Thyroid gland (tissue), 4 donors: ENCODE measurements at regions not wholly inside any gene's neighbourhood (a gene's known extent, or its start where the extent isn't known, plus 50 kb on each side); places are given as distances from the start of the nearest gene placed in this dataset.
A peak's percentile ranks its signal among the peaks of the same experiment; 100 is the strongest.

Experiments
- DNase-seq, 2 donors: peaks; one replicate each; pipeline ENCODE4 v3.0.0-alpha.2; 2019
- H3K27ac ChIP-seq, 3 donors: fragments of 200-600 bp; sonication (generic); 1 replicate in 2 of 3; 2 replicates in 1 of 3; pipeline ENCODE4 v1.5.1; 2016 to 2019; ENCODE audit warnings: mild to moderate bottlenecking in 1 of 3, moderate library complexity in 1 of 3
- H3K27me3 ChIP-seq: fragments of 200-600 bp; sonication (generic); one replicate; pipeline ENCODE4 v1.5.1; 2019
- H3K36me3 ChIP-seq, 2 donors: fragments of 200-600 bp; sonication (generic); one replicate each; pipeline ENCODE4 v1.5.1; 2016 to 2019
- H3K4me1 ChIP-seq, 2 donors: fragments of 200-600 bp; sonication (generic); one replicate each; pipeline ENCODE4 v1.5.1; 2017 to 2019
- H3K4me3 ChIP-seq, 3 donors: fragments of 200-600 bp; sonication (generic); replicated peaks in 1 of 3; 1 replicate in 2 of 3; 2 replicates in 1 of 3; pipeline ENCODE4 v1.5.1; 2016; ENCODE audit warnings: mild to moderate bottlenecking in 1 of 3
- H3K9me3 ChIP-seq: fragments of 200-600 bp; sonication (generic); one replicate; pipeline ENCODE4 v1.5.1; 2017
- POLR2A ChIP-seq, 2 donors: fragments of 450-650 bp; IDR thresholded peaks; one replicate each; pipeline ENCODE4 v1.6.1; 2017; ENCODE audit warnings: antibody characterized with exemption in 2 of 2, mild to moderate bottlenecking in 2 of 2, moderate library complexity in 1 of 2
- WGBS, 2 donors: methylation state at CpG; one replicate each; pipeline ENCODE4 v1.1.5; 2017; 5-methylcytosine and 5-hydroxymethylcytosine counted together
- intact Hi-C: fragments of 100-400 bp; cut with DNase I; formaldehyde crosslinking; loops from one replicate; pipeline ENCODE4 v1.15.1; 2023
- TF ChIP-seq, protein P1 (sequence below), 6 experiments: fragments of 200-600 bp in 3 of 6; fragments of 450-650 bp in 3 of 6; sonication (generic) in 3 of 6; IDR thresholded peaks; one replicate each; pipeline ENCODE4 v1.5.1; 2016 to 2019; ENCODE audit warnings: antibody characterized with exemption in 6 of 6, mild to moderate bottlenecking in 2 of 6, inconsistent platforms in 1 of 6, moderate library complexity in 1 of 6

DNA sequence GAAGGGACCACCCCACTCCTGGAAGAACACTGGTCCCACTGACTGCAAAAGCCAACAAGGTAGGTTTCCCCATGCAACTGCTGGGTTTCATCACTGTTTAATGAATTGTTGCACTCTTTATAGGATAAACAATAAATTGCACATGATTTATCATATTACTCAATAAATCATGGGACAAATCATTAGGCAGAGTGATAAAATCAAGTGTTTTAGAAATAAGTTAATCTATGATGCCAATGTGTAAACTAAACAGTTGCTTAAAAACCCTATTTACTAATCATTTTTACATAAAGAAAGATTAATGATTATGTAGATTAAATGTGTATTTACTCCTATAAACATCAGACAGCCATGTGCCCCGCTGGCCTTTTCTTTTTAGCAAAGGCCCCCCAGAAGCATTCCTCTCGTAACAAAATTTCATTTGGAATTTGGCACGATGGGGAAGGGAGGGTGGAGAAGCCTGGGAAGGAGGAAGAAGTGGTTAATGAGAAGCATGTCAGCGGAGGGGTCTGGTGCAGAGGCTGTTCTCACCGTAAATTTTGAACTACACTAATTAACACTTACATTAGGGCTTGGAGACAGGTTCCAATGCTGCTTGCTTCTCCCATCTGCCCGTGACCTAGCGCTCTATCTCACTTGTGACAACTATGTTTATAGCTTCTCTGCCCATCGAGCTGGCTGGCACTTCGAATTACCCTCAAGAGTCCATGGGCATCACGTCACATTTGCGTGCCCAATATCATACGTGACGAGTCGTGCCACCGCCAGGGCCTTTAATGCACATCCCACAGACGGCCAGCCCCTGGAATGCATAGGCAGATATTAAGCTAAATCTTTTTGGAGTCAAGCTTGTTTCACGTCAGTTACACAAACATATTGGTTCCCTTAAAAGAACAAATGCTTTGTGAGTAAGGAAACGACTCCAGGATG is 357.7 kb upstream of the TSHZ3 start:
- Histone ChIP-seq H3K4me1 (no peaks in the 10 kb centered on the region), H3K4me3 (no peak overlapping the region), H3K27me3 (no peaks in the 10 kb centered on the region), H3K36me3 (no peaks in the 10 kb centered on the region), H3K27ac (no peak overlapping the region), H3K9me3 (no peaks in the 10 kb centered on the region)
- 83 to 84% methylated on average over 18 of the region's 18 CpGs for WGBS, 2 donors
- DNase-seq: no peak
- intact Hi-C loops: no loop called here
- TF ChIP-seq, protein P1, sequence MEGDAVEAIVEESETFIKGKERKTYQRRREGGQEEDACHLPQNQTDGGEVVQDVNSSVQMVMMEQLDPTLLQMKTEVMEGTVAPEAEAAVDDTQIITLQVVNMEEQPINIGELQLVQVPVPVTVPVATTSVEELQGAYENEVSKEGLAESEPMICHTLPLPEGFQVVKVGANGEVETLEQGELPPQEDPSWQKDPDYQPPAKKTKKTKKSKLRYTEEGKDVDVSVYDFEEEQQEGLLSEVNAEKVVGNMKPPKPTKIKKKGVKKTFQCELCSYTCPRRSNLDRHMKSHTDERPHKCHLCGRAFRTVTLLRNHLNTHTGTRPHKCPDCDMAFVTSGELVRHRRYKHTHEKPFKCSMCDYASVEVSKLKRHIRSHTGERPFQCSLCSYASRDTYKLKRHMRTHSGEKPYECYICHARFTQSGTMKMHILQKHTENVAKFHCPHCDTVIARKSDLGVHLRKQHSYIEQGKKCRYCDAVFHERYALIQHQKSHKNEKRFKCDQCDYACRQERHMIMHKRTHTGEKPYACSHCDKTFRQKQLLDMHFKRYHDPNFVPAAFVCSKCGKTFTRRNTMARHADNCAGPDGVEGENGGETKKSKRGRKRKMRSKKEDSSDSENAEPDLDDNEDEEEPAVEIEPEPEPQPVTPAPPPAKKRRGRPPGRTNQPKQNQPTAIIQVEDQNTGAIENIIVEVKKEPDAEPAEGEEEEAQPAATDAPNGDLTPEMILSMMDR (IDR thresholded peaks at IDR 0.05): no peak
- no peak for TF ChIP-seq POLR2A (IDR thresholded peaks at IDR 0.05)

DNA sequence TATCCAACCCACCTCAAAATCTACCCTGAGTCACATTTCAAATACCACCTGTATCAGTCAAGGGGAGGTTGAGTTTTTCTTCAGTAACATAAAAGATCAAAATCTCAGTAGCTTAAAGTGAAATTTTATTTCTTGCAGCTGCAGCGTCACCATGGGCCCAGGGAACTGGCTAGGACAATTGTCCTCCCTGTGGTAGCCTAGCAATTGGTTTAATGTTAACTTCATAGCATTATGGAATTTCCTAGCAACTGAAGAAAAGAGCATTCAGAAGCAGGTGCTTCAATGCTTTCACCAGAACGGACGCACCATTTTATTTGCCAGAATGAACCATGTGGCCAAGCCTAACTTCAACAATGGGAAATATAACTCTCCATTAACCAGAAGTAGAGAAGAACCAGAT is 359.3 kb upstream of the TSHZ3 start:
- H3K9me3 ChIP-seq: no peaks in the 10 kb centered on the region
- H3K27me3 ChIP-seq: no peaks in the 10 kb centered on the region
- no peak overlapping the region for H3K4me3 ChIP-seq
- no peak for DNase-seq
- no peaks in the 10 kb centered on the region for H3K4me1 ChIP-seq
- TF ChIP-seq, protein P1 (IDR thresholded peaks at IDR 0.05): no peak
- TF ChIP-seq POLR2A (IDR thresholded peaks at IDR 0.05): no peak
- no peak overlapping the region for H3K27ac ChIP-seq
- 93 to 97% methylated on average over 3 of the region's 3 CpGs for WGBS, 2 donors
- H3K36me3 ChIP-seq: no peaks in the 10 kb centered on the region
- intact Hi-C loops: no loop called here

DNA sequence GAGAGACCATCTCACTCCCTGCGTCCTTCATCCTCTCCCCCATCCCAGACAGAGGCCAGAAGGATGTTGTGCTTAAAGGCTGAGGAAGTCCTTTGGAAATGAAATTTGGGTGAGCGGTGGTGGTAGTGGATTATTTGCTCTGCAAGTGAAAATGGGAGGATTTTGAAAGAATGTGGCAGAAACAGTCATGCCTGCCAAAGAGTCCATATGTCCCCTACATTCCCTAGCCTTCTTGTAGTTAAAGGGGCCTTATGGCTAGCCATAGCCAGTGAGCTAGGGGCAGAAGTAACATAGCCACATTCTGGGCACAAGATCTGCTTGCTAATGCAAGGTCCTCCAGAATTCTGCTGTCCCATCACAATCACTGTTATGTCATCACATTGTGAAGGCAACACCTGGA is 360.2 kb upstream of the TSHZ3 start:
- Histone ChIP-seq H3K4me1 (no peaks in the 10 kb centered on the region), H3K36me3 (no peaks in the 10 kb centered on the region), H3K27ac (no peak overlapping the region), H3K9me3 (no peaks in the 10 kb centered on the region), H3K27me3 (no peaks in the 10 kb centered on the region), H3K4me3 (no peak overlapping the region)
- intact Hi-C loops: no loop called here
- no peak for DNase-seq
- no peak for TF ChIP-seq POLR2A (IDR thresholded peaks at IDR 0.05)
- TF ChIP-seq, protein P1 (IDR thresholded peaks at IDR 0.05): no peak
- WGBS, 2 donors: 91 to 92% methylated on average over 2 of the region's 2 CpGs

DNA sequence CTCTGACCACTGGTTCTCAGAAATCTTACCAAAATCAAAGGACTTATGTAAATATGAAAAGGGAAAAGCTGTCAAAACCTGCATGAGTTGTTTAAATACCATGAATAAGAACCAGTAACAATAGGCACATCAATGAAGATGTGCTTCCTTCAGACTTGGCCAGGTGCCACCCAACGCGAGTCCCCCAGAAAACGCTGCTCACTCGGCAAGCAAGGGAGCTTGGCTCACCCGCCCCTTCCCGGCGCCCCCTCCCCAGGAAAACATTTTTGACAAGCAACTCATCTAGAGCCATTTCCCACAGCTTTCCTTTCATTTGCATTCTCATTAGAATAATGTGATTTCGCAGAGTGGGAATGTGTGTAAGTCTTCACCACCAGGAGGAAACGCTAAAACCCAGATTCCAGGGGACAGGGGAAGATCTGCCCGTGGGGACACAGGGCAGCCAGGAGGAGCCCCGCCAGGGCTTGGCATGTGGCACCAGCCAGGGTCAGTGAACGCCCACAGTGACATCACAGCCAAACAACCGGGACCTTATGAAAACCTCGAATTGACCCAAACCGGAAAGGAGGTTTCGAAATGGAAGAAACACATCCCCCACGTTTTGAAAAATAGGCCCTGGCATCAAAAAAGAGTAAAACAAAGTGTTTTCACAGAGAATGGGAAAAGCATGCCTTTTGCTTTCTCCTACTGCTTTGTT is 366.2 kb upstream of the TSHZ3 start:
- WGBS, 2 donors: 61 to 63% methylated on average over 17 of the region's 17 CpGs
- no peaks in the 10 kb centered on the region for H3K36me3 ChIP-seq
- intact Hi-C loops: no loop called here
- TF ChIP-seq, protein P1 (IDR thresholded peaks at IDR 0.05): no peak
- TF ChIP-seq POLR2A (IDR thresholded peaks at IDR 0.05): no peak
- H3K27ac ChIP-seq: no peak overlapping the region
- peak in 1 of 2 donors; percentile 5 for DNase-seq
- no peaks in the 10 kb centered on the region for H3K9me3 ChIP-seq
- no peaks in the 10 kb centered on the region for H3K4me1 ChIP-seq
- H3K27me3 ChIP-seq: no peaks in the 10 kb centered on the region
- H3K4me3 ChIP-seq: no peak overlapping the region

DNA sequence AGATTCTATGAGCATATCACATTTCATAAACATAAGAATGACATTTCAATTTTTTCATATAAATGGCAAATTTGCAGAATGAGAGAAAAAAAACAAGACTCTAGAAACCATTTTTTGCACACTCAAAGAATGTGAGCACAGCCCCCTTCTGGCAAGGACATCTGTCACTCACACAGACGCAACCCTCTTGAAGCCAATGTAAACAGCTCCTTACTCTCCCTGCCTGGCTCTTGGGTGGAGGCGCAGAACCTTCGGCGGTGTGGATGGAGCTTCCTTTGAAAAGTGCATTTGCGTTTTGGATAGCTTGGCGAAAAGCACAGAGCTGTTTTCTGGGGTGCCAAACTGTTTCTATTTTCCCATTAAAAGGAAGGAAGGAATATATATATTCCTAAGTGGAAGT is 367.6 kb upstream of the TSHZ3 start:
- Histone ChIP-seq H3K9me3 (no peaks in the 10 kb centered on the region), H3K36me3 (no peaks in the 10 kb centered on the region), H3K27ac (no peak overlapping the region), H3K4me1 (no peaks in the 10 kb centered on the region), H3K4me3 (no peak overlapping the region), H3K27me3 (no peaks in the 10 kb centered on the region)
- no peak for DNase-seq
- intact Hi-C loops: no loop called here
- no peak for TF ChIP-seq POLR2A (IDR thresholded peaks at IDR 0.05)
- TF ChIP-seq, protein P1 (IDR thresholded peaks at IDR 0.05): no peak
- 45 to 49% methylated on average over 6 of the region's 6 CpGs for WGBS, 2 donors
